ENCODE measurements at regions not wholly inside any gene's neighbourhood (a gene's known extent, or its start where the extent isn't known, plus 50 kb on each side); places are given as distances from the start of the nearest gene placed in this dataset.

DNA sequence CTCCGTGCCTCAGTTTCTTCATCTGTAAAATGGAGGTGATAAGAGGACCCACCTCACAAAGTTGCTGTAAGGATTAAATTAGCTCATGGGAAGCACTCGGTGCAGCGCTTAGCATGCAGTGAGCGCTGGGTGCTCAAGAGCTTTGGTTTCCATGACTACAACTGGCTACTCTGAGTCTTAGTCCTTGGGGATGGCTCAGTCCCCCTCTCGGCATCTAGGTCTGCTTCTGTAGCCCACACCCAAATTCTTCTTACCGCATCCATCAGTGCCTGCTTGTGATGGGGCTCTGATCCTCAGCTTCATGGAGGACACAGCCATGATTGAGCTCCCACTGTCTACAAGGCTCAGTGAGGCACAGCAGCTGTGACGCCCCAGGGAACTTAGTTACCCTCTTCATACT lies 159.0 kb downstream of the ACTL8 start:
- Histone ChIP-seq H3K4me3 (ENCODE audit: low read depth, low read length) (no peak overlapping the region), H3K4me1 (ENCODE audit: control insufficient read depth, insufficient read depth, low read length) (0 out of 2 replicates have a peak, but pooled peaks cover 4% of the 10 kb centered on the region), H3K27ac (ENCODE audit: extremely low read depth, low read depth, low read length) (no peak overlapping the region), H3K9me3 (ENCODE audit: control insufficient read depth, insufficient read depth, low read depth, low read length) (no peaks in the 10 kb centered on the region), H3K36me3 (ENCODE audit: control insufficient read depth in 2 of 2, insufficient read depth in 1 of 2, low read length in 2 of 2) (no peaks in the 10 kb centered on the region)
- CTCF ChIA-PET = interaction anchor here (0.5 to 3.0 kb wide), 2 partner anchors 9 to 363 kb away, joined by 3 to 14 read pairs; no protein-coding TSS in a partner anchor
- POLR2A ChIA-PET = no interaction called here
- TF ChIP-seq ZNF623 (tag by site-specific recombination; IDR thresholded peaks at IDR 0.05) = no peak
- no peak for TF ChIP-seq SCRT2 (tag by site-specific recombination; IDR thresholded peaks at IDR 0.05)
- no peak for TF ChIP-seq ZFP37 (tag by site-specific recombination; IDR thresholded peaks at IDR 0.05)
- TF ChIP-seq FEZF1 (tag by site-specific recombination; IDR thresholded peaks at IDR 0.05) = no peak
- no peak for TF ChIP-seq ZNF561 (tag by site-specific recombination; IDR thresholded peaks at IDR 0.05; ENCODE audit: borderline replicate concordance)

DNA sequence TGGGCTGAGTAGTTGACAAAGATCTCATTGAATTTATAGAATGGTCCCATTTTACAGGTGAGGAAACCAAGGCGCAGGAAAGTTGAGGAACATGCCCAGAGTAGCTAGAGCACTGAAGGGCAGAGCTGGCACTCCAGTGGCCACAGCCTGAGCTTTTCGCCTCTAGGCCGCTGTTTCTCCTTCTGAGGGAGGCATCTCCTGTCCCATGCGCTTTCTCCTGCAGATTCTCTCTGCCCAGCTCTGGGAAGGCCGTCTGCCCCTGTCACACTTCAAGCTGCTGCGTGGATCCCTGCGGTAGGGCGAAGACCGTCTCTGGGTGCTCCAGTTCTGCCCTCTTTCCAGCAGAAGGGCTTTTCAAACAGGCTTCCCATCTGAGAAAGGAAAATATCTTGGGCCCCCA lies 159.9 kb downstream of the ACTL8 start:
- Histone ChIP-seq H3K4me1 (ENCODE audit: control insufficient read depth, insufficient read depth, low read length) (0 out of 2 replicates have a peak, but pooled peaks cover 4% of the 10 kb centered on the region), H3K36me3 (ENCODE audit: control insufficient read depth in 2 of 2, insufficient read depth in 1 of 2, low read length in 2 of 2) (no peaks in the 10 kb centered on the region), H3K9me3 (ENCODE audit: control insufficient read depth, insufficient read depth, low read depth, low read length) (no peaks in the 10 kb centered on the region), H3K27ac (ENCODE audit: extremely low read depth, low read depth, low read length) (no peak overlapping the region), H3K4me3 (ENCODE audit: low read depth, low read length) (no peak overlapping the region)
- POLR2A ChIA-PET = no interaction called here
- CTCF ChIA-PET = interaction anchor here (0.7 to 3.0 kb wide), 4 partner anchors 8 to 261 kb away, joined by 3 to 14 read pairs (median 6); no protein-coding TSS in a partner anchor
- TF ChIP-seq, protein P1, sequence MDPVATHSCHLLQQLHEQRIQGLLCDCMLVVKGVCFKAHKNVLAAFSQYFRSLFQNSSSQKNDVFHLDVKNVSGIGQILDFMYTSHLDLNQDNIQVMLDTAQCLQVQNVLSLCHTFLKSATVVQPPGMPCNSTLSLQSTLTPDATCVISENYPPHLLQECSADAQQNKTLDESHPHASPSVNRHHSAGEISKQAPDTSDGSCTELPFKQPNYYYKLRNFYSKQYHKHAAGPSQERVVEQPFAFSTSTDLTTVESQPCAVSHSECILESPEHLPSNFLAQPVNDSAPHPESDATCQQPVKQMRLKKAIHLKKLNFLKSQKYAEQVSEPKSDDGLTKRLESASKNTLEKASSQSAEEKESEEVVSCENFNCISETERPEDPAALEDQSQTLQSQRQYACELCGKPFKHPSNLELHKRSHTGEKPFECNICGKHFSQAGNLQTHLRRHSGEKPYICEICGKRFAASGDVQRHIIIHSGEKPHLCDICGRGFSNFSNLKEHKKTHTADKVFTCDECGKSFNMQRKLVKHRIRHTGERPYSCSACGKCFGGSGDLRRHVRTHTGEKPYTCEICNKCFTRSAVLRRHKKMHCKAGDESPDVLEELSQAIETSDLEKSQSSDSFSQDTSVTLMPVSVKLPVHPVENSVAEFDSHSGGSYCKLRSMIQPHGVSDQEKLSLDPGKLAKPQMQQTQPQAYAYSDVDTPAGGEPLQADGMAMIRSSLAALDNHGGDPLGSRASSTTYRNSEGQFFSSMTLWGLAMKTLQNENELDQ (tag by site-specific recombination; IDR thresholded peaks at IDR 0.05; ENCODE audit: low read depth) = no peak
- TF ChIP-seq ZNF626 (tag by site-specific recombination; IDR thresholded peaks at IDR 0.05) = no peak
- no peak for TF ChIP-seq ZNF658 (tag by site-specific recombination; IDR thresholded peaks at IDR 0.05)
- no peak for TF ChIP-seq ZNF266 (tag by site-specific recombination; IDR thresholded peaks at IDR 0.05; ENCODE audit: low read depth)
- no peak for TF ChIP-seq ZNF202 (tag by site-specific recombination; IDR thresholded peaks at IDR 0.05; ENCODE audit: borderline replicate concordance)
- no peak for TF ChIP-seq GLIS2 (tag by site-specific recombination; IDR thresholded peaks at IDR 0.05)
- no peak for TF ChIP-seq FEZF1 (tag by site-specific recombination; IDR thresholded peaks at IDR 0.05)
- TF ChIP-seq ZNF792 (tag by site-specific recombination; IDR thresholded peaks at IDR 0.05) = no peak
- no peak for TF ChIP-seq REST (tag by site-specific recombination; IDR thresholded peaks at IDR 0.05)
- no peak for TF ChIP-seq PRDM1 (tag by site-specific recombination; IDR thresholded peaks at IDR 0.05)
- no peak for TF ChIP-seq ATF2 (tag by site-specific recombination; IDR thresholded peaks at IDR 0.05; ENCODE audit: low read depth)
- no peak for TF ChIP-seq ZFP69B (tag by site-specific recombination; IDR thresholded peaks at IDR 0.05)
- TF ChIP-seq ZBTB20 (tag by site-specific recombination; IDR thresholded peaks at IDR 0.05) = no peak
- TF ChIP-seq ZNF76 (tag by site-specific recombination; IDR thresholded peaks at IDR 0.05; ENCODE audit: borderline replicate concordance, low read depth) = no peak
